ENCODE measurements at regions not wholly inside any gene's neighbourhood (a gene's known extent, or its start where the extent isn't known, plus 50 kb on each side); places are given as distances from the start of the nearest gene placed in this dataset.

GRCh38 chr13:73532987-73533510 lies 474.2 kb downstream of the KLF5 start:
- no peaks in the 10 kb centered on the region for H3K9me3 ChIP-seq
- no peaks in the 10 kb centered on the region for H3K4me1 ChIP-seq (ENCODE audit: insufficient read depth)
- intact Hi-C loops (cut with DNase I) = loop anchor here in 1 of 4 donors (5.0 kb wide), 1 partner anchor 134 kb away; no protein-coding TSS in a partner anchor
- H3K36me3 ChIP-seq = no peaks in the 10 kb centered on the region
- DNase-seq = no peak
- no peaks in the 10 kb centered on the region for H3K27me3 ChIP-seq
- 66 to 76% (median 75%) methylated on average over 2 of the region's 2 CpGs for WGBS, 3 donors
- H3K4me3 ChIP-seq = no peak overlapping the region
- TF ChIP-seq CTCF (IDR thresholded peaks at IDR 0.05) = no peak
- TF ChIP-seq POLR2A (IDR thresholded peaks at IDR 0.05) = no peak
- no peak for TF ChIP-seq EP300 (IDR thresholded peaks at IDR 0.05)
- H3K27ac ChIP-seq = no peak overlapping the region

- 90 to 92% (median 92%) methylated on average over 4 of the region's 4 CpGs for WGBS, 3 donors
Measured at GRCh38 chr13:73532582-73532981, 473.8 kb downstream of the KLF5 start.

GRCh38 chr13:73531014-73531413 lies 472.2 kb downstream of the KLF5 start:
- 82 to 85% (median 83%) methylated on average over 9 of the region's 9 CpGs for WGBS, 3 donors
- H3K4me3 ChIP-seq = no peak overlapping the region
- no peaks in the 10 kb centered on the region for H3K36me3 ChIP-seq
- H3K9me3 ChIP-seq = no peaks in the 10 kb centered on the region
- intact Hi-C loops (cut with DNase I) = loop anchor here in 1 of 4 donors (5.0 kb wide), 1 partner anchor 136 kb away; no protein-coding TSS in a partner anchor
- TF ChIP-seq POLR2A (IDR thresholded peaks at IDR 0.05) (no peak), CTCF (IDR thresholded peaks at IDR 0.05) (no peak), EP300 (IDR thresholded peaks at IDR 0.05) (no peak)
- no peaks in the 10 kb centered on the region for H3K4me1 ChIP-seq (ENCODE audit: insufficient read depth)
- H3K27ac ChIP-seq = no peak overlapping the region
- H3K27me3 ChIP-seq = no peaks in the 10 kb centered on the region
- DNase-seq = no peak

More at GRCh38 chr13:73532582-73532981, 473.8 kb downstream of the KLF5 start:
- H3K36me3 ChIP-seq = no peaks in the 10 kb centered on the region
- no peaks in the 10 kb centered on the region for H3K9me3 ChIP-seq
- TF ChIP-seq CTCF (IDR thresholded peaks at IDR 0.05) (no peak), POLR2A (IDR thresholded peaks at IDR 0.05) (no peak), EP300 (IDR thresholded peaks at IDR 0.05) (no peak)
- H3K27me3 ChIP-seq = no peaks in the 10 kb centered on the region
- H3K4me1 ChIP-seq (ENCODE audit: insufficient read depth) = no peaks in the 10 kb centered on the region
- intact Hi-C loops (cut with DNase I) = loop anchor here in 1 of 4 donors (5.0 kb wide), 1 partner anchor 135 kb away; no protein-coding TSS in a partner anchor
- no peak overlapping the region for H3K4me3 ChIP-seq
- DNase-seq = no peak
- no peak overlapping the region for H3K27ac ChIP-seq

GRCh38 chr13:73522937-73523336 lies 464.1 kb downstream of the KLF5 start:
- Histone ChIP-seq H3K27ac (no peak overlapping the region), H3K4me1 (ENCODE audit: insufficient read depth) (no peaks in the 10 kb centered on the region), H3K4me3 (no peak overlapping the region), H3K27me3 (no peaks in the 10 kb centered on the region), H3K36me3 (no peaks in the 10 kb centered on the region), H3K9me3 (no peaks in the 10 kb centered on the region)
- TF ChIP-seq EP300 (IDR thresholded peaks at IDR 0.05) = no peak
- no peak for TF ChIP-seq CTCF (IDR thresholded peaks at IDR 0.05)
- no peak for TF ChIP-seq POLR2A (IDR thresholded peaks at IDR 0.05)
- intact Hi-C loops (cut with DNase I) = no loop called here
- DNase-seq = no peak
- WGBS, 3 donors = 92 to 94% (median 93%) methylated on average over 10 of the region's 10 CpGs

Measured in ovary (tissue), 7 donors.